H9 (cell line): ENCODE measurements at regions not wholly inside any gene's neighbourhood (a gene's known extent, or its start where the extent isn't known, plus 50 kb on each side); places are given as distances from the start of the nearest gene placed in this dataset.
"Not testable (repeated sequence)": the region's sequence is repeated elsewhere in the genome, so short reads cannot be mapped to it uniquely, and the experiment has no call there.

ENCODE experiments used
- DNase-seq: peaks from one replicate; pipeline ENCODE4 v3.0.0-alpha.2; 2017
- H2AFZ ChIP-seq: one replicate; pipeline ENCODE4 v1.6.1; 2013; ENCODE audit warnings: mild to moderate bottlenecking, low read length, control low read depth, moderate library complexity
- H2AK5ac ChIP-seq: 2 replicates; pipeline ENCODE4 v1.6.1; 2013; ENCODE audit warnings: low read length, control low read depth, mixed read lengths; ENCODE audit not compliant: insufficient read length
- H2BK120ac ChIP-seq: one replicate; pipeline ENCODE4 v1.6.1; 2013; ENCODE audit warnings: low read depth, mild to moderate bottlenecking, low read length, control low read depth, inconsistent platforms; ENCODE audit not compliant: poor library complexity, severe bottlenecking
- H2BK12ac ChIP-seq: 2 replicates; pipeline ENCODE4 v1.6.1; 2013; ENCODE audit warnings: low read length, control low read depth, mixed read lengths, low read depth; ENCODE audit not compliant: insufficient read length
- H2BK15ac ChIP-seq: 2 replicates; pipeline ENCODE4 v1.6.1; 2013; ENCODE audit warnings: low read depth, low read length, control low read depth
- H2BK20ac ChIP-seq: one replicate; pipeline ENCODE4 v1.6.1; 2013; ENCODE audit warnings: low read depth, mild to moderate bottlenecking, low read length, control low read depth, inconsistent platforms; ENCODE audit not compliant: poor library complexity, severe bottlenecking
- H2BK5ac ChIP-seq: 2 replicates; pipeline ENCODE4 v1.6.1; 2013; ENCODE audit warnings: low read length, control low read depth, mixed read lengths; ENCODE audit not compliant: insufficient read length
- H3K14ac ChIP-seq: 2 replicates; pipeline ENCODE4 v1.6.1; 2013; ENCODE audit warnings: low read length, control low read depth; ENCODE audit not compliant: insufficient read depth
- H3K18ac ChIP-seq: 2 replicates; pipeline ENCODE4 v1.6.1; 2013; ENCODE audit warnings: low read depth, mild to moderate bottlenecking, mixed read lengths, low read length, control low read depth; ENCODE audit not compliant: insufficient read length
- H3K23ac ChIP-seq: 2 replicates; pipeline ENCODE4 v1.6.1; 2013; ENCODE audit warnings: low read length, control low read depth, mixed read lengths, low read depth; ENCODE audit not compliant: insufficient read length
- H3K23me2 ChIP-seq: 2 replicates; pipeline ENCODE4 v1.6.1; 2013; ENCODE audit warnings: low read depth, mild to moderate bottlenecking, mixed read lengths, low read length, control low read depth; ENCODE audit not compliant: insufficient read length, poor library complexity, severe bottlenecking
- H3K27ac ChIP-seq: 2 replicates; pipeline ENCODE4 v1.5.1; 2013; ENCODE audit warnings: low read length, control low read depth, mixed read lengths, low read depth; ENCODE audit not compliant: insufficient read length
- H3K27me3 ChIP-seq: 2 replicates; pipeline ENCODE4 v1.6.1; 2013; ENCODE audit warnings: low read length, control low read depth, inconsistent platforms; ENCODE audit not compliant: insufficient read depth
- H3K4ac ChIP-seq: 2 replicates; pipeline ENCODE4 v1.6.1; 2013; ENCODE audit warnings: low read depth, mild to moderate bottlenecking, control low read depth, inconsistent platforms, low read length, moderate library complexity
- H3K4me1 ChIP-seq: 2 replicates; pipeline ENCODE4 v1.6.1; 2013; ENCODE audit warnings: low read length, control low read depth, inconsistent platforms; ENCODE audit not compliant: insufficient read depth
- H3K4me2 ChIP-seq: 2 replicates; pipeline ENCODE4 v1.6.1; 2013; ENCODE audit warnings: low read length, control low read depth, mixed read lengths; ENCODE audit not compliant: insufficient read length, insufficient read depth
- H3K56ac ChIP-seq: 2 replicates; pipeline ENCODE4 v1.6.1; 2013; ENCODE audit warnings: low read depth, mild to moderate bottlenecking, mixed read lengths, low read length, control low read depth; ENCODE audit not compliant: insufficient read length
- H3K79me1 ChIP-seq: 2 replicates; pipeline ENCODE4 v1.6.1; 2013; ENCODE audit warnings: low read depth, mild to moderate bottlenecking, moderate library complexity, low read length, control low read depth, inconsistent platforms; ENCODE audit not compliant: insufficient read depth, poor library complexity, severe bottlenecking
- H3K79me2 ChIP-seq: 2 replicates; pipeline ENCODE4 v1.6.1; 2013; ENCODE audit warnings: low read length, control low read depth, inconsistent platforms; ENCODE audit not compliant: insufficient read depth
- H3K9ac ChIP-seq: 2 replicates; pipeline ENCODE4 v1.6.1; 2013; ENCODE audit warnings: low read length, control low read depth, mixed read lengths; ENCODE audit not compliant: insufficient read length; ENCODE audit errors: extremely low read depth
- H3K9me3 ChIP-seq: one replicate; pipeline ENCODE4 v1.6.1; 2013; ENCODE audit warnings: low read depth, low read length, inconsistent platforms; ENCODE audit not compliant: control insufficient read depth
- H3T11ph ChIP-seq: one replicate; pipeline ENCODE4 v1.6.1; 2013; ENCODE audit warnings: mild to moderate bottlenecking, low read length, control low read depth, inconsistent platforms
- H4K20me1 ChIP-seq: one replicate; pipeline ENCODE4 v1.6.1; 2013; ENCODE audit not compliant: control insufficient read depth, insufficient read length, insufficient read depth
- H4K5ac ChIP-seq: 2 replicates; pipeline ENCODE4 v1.6.1; 2013; ENCODE audit warnings: low read depth, mild to moderate bottlenecking, mixed read lengths, low read length, control low read depth; ENCODE audit not compliant: insufficient read length
- H4K8ac ChIP-seq: replicated peaks from 2 replicates; pipeline ENCODE4 v1.6.1; 2013; ENCODE audit warnings: low read length, control low read depth, mixed read lengths, low read depth; ENCODE audit not compliant: insufficient read length
- H4K91ac ChIP-seq: 2 replicates; pipeline ENCODE4 v1.6.1; 2013; ENCODE audit warnings: low read depth, mild to moderate bottlenecking, moderate library complexity, mixed read lengths, low read length, control low read depth; ENCODE audit not compliant: insufficient read length
- H3K27ac Mint-ChIP-seq, 3 experiments: 2 replicates in 2 of 3; 3 replicates in 1 of 3; pipeline ENCODE4 v1.8.0; 2020 to 2021; ENCODE audit warnings: mixed read lengths in 3 of 3, mild to moderate bottlenecking in 1 of 3, moderate library complexity in 1 of 3
- H3K27me3 Mint-ChIP-seq: 2 replicates; pipeline ENCODE4 v1.8.0; 2021; ENCODE audit warnings: low read depth, mild to moderate bottlenecking, moderate library complexity, mixed read lengths
- H3K36me3 Mint-ChIP-seq, 3 experiments: 2 replicates in 2 of 3; 3 replicates in 1 of 3; pipeline ENCODE4 v1.8.0; 2020 to 2021; ENCODE audit warnings: low read depth in 3 of 3, mixed read lengths in 3 of 3; ENCODE audit not compliant: insufficient read depth in 1 of 3
- H3K4me1 Mint-ChIP-seq, 2 experiments: 2 replicates each; pipeline ENCODE4 v1.8.0; 2020; ENCODE audit warnings: mixed read lengths in 2 of 2
- H3K4me3 Mint-ChIP-seq, 2 experiments: 2 replicates in 1 of 2; 3 replicates in 1 of 2; pipeline ENCODE4 v1.8.0; 2020 to 2021; ENCODE audit warnings: mild to moderate bottlenecking in 2 of 2, mixed read lengths in 2 of 2, moderate library complexity in 1 of 2
- H3K9me3 Mint-ChIP-seq, 2 experiments: 2 replicates in 1 of 2; 3 replicates in 1 of 2; pipeline ENCODE4 v1.8.0; 2020; ENCODE audit warnings: mild to moderate bottlenecking in 2 of 2, mixed read lengths in 2 of 2, moderate library complexity in 1 of 2
- CTCF ChIP-seq: fragments of 200-600 bp; sonication (generic); conservative IDR thresholded peaks from 3 replicates; pipeline ENCODE4 v1.8.0; 2021; ENCODE audit warnings: antibody characterized with exemption, mild to moderate bottlenecking
- WGBS: extraction: QIAGEN DNeasy Blood & Tissue Kit; methylation state at CpG from one replicate; pipeline ENCODE4 v1.1.7; 2013; ENCODE audit warnings: missing lambda C conversion rate, low lambda C conversion rate, mixed read lengths; ENCODE audit not compliant: insufficient read length; ENCODE audit errors: extremely low coverage; 5-methylcytosine and 5-hydroxymethylcytosine counted together

GRCh38 chr14:106153362-106153955 lies 627.1 kb downstream of the TMEM121 start:
- H3K56ac ChIP-seq, H2BK5ac ChIP-seq, H3K14ac ChIP-seq, H3T11ph ChIP-seq, H2BK120ac ChIP-seq, H3K4me3 Mint-ChIP-seq, H3K4me1 ChIP-seq, H4K8ac ChIP-seq, H3K9ac ChIP-seq, H3K4ac ChIP-seq, H3K27me3 ChIP-seq, H3K27ac ChIP-seq, H4K5ac ChIP-seq, H2BK15ac ChIP-seq, H3K18ac ChIP-seq, H2AFZ ChIP-seq, H3K27ac Mint-ChIP-seq, H2AK5ac ChIP-seq, H3K4me2 ChIP-seq, H3K79me1 ChIP-seq, H4K20me1 ChIP-seq, H3K27me3 Mint-ChIP-seq, H2BK12ac ChIP-seq, H3K23me2 ChIP-seq, H4K91ac ChIP-seq, H3K79me2 ChIP-seq, H2BK20ac ChIP-seq, H3K23ac ChIP-seq, H3K4me1 Mint-ChIP-seq: not testable (repeated sequence)
- H3K9me3 ChIP-seq = peaks cover 29% of the 10 kb centered on the region
- Mint-ChIP-seq H3K36me3 (peaks cover 3 to 15% (median 6%) of the 10 kb centered on the region in 3 experiments; a peak in 5 of 7 replicates), H3K9me3 (peaks cover 72 to 74% of the 10 kb centered on the region in 2 experiments)
- no CpG with 5 or more reads among the region's 17 CpGs for WGBS
- DNase-seq = peak; percentile 28
- TF ChIP-seq CTCF = peak; percentile 54
